ENCODE measurements at regions not wholly inside any gene's neighbourhood (a gene's known extent, or its start where the extent isn't known, plus 50 kb on each side); places are given as distances from the start of the nearest gene placed in this dataset.
"Not testable (repeated sequence)": the region's sequence is repeated elsewhere in the genome, so short reads cannot be mapped to it uniquely, and the experiment has no call there.

- Histone ChIP-seq H3K79me2 (ENCODE audit: control insufficient read depth, insufficient read depth, low read length, unreplicated experiment) (no peaks in the 10 kb centered on the region), H3K36me3 (ENCODE audit: insufficient read depth, low read length) (no peaks in the 10 kb centered on the region), H3K27ac (ENCODE audit: low read depth, low read length) (no peak overlapping the region), H3K27me3 (ENCODE audit: insufficient read depth, low read length) (no peaks in the 10 kb centered on the region), H2AFZ (ENCODE audit: low read length, unreplicated experiment) (no peak overlapping the region), H3K4me1 (ENCODE audit: control insufficient read depth, insufficient read depth, low read length, unreplicated experiment) (no peaks in the 10 kb centered on the region), H3K4me3 (ENCODE audit: low read depth, low read length) (no peak overlapping the region)
Measured at GRCh38 chr3:171982828-171983227, 56.5 kb upstream of the FNDC3B start.

GRCh38 chr3:171983685-171984084 is 55.7 kb upstream of the FNDC3B start:
- H3K36me3 ChIP-seq (ENCODE audit: insufficient read depth, low read length); H3K79me2 ChIP-seq (ENCODE audit: control insufficient read depth, insufficient read depth, low read length, unreplicated experiment); H3K4me1 ChIP-seq (ENCODE audit: control insufficient read depth, insufficient read depth, low read length, unreplicated experiment); H3K4me3 ChIP-seq (ENCODE audit: low read depth, low read length); H2AFZ ChIP-seq (ENCODE audit: low read length, unreplicated experiment); H3K27me3 ChIP-seq (ENCODE audit: insufficient read depth, low read length); H3K27ac ChIP-seq (ENCODE audit: low read depth, low read length): not testable (repeated sequence)

GRCh38 chr3:171984883-171985282 is 54.5 kb upstream of the FNDC3B start:
- no peaks in the 10 kb centered on the region for H3K36me3 ChIP-seq (ENCODE audit: insufficient read depth, low read length)
- H3K27ac ChIP-seq (ENCODE audit: low read depth, low read length): no peak overlapping the region
- no peaks in the 10 kb centered on the region for H3K79me2 ChIP-seq (ENCODE audit: control insufficient read depth, insufficient read depth, low read length, unreplicated experiment)
- no peak overlapping the region for H3K4me3 ChIP-seq (ENCODE audit: low read depth, low read length)
- H3K27me3 ChIP-seq (ENCODE audit: insufficient read depth, low read length): no peaks in the 10 kb centered on the region
- H2AFZ ChIP-seq (ENCODE audit: low read length, unreplicated experiment): no peak overlapping the region
- H3K4me1 ChIP-seq (ENCODE audit: control insufficient read depth, insufficient read depth, low read length, unreplicated experiment): peaks cover 3% of the 10 kb centered on the region

- Histone ChIP-seq H2AFZ (ENCODE audit: low read length, unreplicated experiment) (no peak overlapping the region), H3K27ac (ENCODE audit: low read depth, low read length) (no peak overlapping the region), H3K4me1 (ENCODE audit: control insufficient read depth, insufficient read depth, low read length, unreplicated experiment) (peaks cover 3% of the 10 kb centered on the region)
Measured at GRCh38 chr3:171986176-171986575, 53.2 kb upstream of the FNDC3B start.

GRCh38 chr3:171986757-171987518 is 52.4 kb upstream of the FNDC3B start:
- Histone ChIP-seq H3K4me3 (ENCODE audit: low read depth, low read length) (no peak overlapping the region), H3K4me1 (ENCODE audit: control insufficient read depth, insufficient read depth, low read length, unreplicated experiment) (peaks cover 3% of the 10 kb centered on the region), H3K79me2 (ENCODE audit: control insufficient read depth, insufficient read depth, low read length, unreplicated experiment) (no peaks in the 10 kb centered on the region), H3K27me3 (ENCODE audit: insufficient read depth, low read length) (no peaks in the 10 kb centered on the region), H2AFZ (ENCODE audit: low read length, unreplicated experiment) (no peak overlapping the region), H3K27ac (ENCODE audit: low read depth, low read length) (no peak overlapping the region), H3K36me3 (ENCODE audit: insufficient read depth, low read length) (no peaks in the 10 kb centered on the region)

More at GRCh38 chr3:171986176-171986575, 53.2 kb upstream of the FNDC3B start:
- no peaks in the 10 kb centered on the region for H3K27me3 ChIP-seq (ENCODE audit: insufficient read depth, low read length)
- no peak overlapping the region for H3K4me3 ChIP-seq (ENCODE audit: low read depth, low read length)
- no peaks in the 10 kb centered on the region for H3K36me3 ChIP-seq (ENCODE audit: insufficient read depth, low read length)
- no peaks in the 10 kb centered on the region for H3K79me2 ChIP-seq (ENCODE audit: control insufficient read depth, insufficient read depth, low read length, unreplicated experiment)

All from ACC112 (cell line).